Fibroblast of skin of back (primary cell): ENCODE measurements at regions not wholly inside any gene's neighbourhood (a gene's known extent, or its start where the extent isn't known, plus 50 kb on each side); places are given as distances from the start of the nearest gene placed in this dataset.
A peak's percentile ranks its signal among the peaks of the same experiment; 100 is the strongest.

Source experiments
- DNase-seq: peaks from one replicate; pipeline ENCODE4 v3.0.0-alpha.2; 2013

DNA sequence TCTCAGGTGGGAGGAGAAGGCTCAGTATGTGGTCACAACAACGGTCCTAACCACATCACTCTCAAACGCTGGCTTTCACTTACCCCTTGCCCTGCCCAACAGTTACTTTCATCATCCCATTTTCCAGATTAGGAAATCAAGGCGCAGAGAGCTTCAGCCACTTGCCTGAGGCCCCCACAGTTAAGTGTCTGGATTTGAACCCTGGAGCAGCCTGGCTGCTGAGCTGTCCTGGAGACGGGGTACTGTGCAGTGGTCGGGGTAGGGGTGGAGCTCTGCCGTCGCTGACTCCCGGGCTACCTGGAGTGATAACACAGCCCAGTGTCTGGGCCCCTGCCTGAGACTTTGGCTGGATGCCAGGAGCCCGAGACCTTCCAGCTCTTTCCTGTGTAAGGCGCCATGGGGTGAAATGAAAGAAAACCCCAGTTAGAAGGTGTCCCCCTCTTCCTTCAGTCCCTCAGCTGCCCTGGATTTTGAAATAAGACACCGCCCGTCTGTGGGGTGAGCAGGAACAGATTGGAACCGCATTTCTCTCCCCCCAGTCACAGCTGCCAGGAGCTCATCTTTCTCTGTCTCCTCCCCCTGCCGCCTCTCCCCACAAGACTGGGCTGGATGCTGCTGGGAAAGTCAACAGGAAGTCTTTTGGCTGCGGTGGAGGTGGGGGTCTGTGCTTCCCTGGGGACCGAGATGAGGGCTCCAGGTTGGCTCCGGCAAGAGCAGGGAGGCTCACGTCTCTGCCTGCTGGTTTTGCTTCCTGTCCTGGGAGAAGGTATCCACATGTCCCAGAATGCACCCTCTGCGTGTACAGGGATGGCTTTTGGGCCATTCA lies 280.2 kb downstream of the SEC14L1 start:
- peak; percentile 94 for DNase-seq

- DNase-seq = no peak
Observed at GRCh38 chr17:77421630-77421972, 280.8 kb downstream of the SEC14L1 start.

GRCh38 chr17:77422104-77422747 lies 281.5 kb downstream of the SEC14L1 start:
- DNase-seq = no peak

GRCh38 chr17:77422748-77423113 lies 282.0 kb downstream of the SEC14L1 start:
- DNase-seq = no peak

DNA sequence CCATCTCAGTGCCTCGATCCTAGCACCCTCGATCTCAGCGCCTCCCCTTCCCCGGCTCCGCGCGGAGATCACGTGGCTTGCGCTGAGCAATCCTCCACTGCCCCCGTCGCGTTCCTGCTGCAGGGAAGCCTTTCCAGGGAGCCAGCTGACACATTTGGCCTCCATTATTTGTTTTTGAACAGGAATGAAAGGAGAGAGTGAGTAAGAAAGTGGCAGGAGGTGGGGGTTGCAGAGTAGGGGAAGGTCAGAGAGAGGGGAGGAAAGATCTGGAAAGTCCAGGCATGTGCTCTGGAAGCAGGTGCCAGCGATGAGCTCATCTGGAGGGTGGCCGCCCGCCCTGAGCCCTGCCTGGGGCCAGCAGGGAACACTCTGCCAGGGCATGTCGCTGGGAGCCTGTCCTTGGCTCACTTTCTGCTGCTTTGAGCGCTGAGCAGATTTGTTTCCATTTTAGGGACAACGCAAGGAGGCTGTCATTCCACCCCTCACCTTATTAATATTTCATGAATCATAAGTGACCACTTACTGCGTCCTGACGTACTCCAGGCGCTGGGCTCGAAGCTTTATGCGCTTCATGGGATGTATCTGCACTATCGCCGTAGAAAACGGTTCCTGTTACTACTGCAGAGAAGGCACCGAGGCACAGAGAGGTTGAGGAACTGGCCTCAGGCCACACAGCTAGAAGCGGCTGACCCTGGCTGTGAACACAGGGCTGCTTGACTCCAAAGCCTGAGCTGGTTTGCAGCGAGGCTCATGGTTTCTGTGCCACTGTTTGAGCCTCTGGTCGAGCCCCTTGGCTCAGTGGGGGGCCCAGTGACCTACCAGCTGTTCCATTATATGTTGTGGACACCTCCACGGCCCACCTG lies 283.1 kb downstream of the SEC14L1 start:
- peak; percentile 97 for DNase-seq

DNA sequence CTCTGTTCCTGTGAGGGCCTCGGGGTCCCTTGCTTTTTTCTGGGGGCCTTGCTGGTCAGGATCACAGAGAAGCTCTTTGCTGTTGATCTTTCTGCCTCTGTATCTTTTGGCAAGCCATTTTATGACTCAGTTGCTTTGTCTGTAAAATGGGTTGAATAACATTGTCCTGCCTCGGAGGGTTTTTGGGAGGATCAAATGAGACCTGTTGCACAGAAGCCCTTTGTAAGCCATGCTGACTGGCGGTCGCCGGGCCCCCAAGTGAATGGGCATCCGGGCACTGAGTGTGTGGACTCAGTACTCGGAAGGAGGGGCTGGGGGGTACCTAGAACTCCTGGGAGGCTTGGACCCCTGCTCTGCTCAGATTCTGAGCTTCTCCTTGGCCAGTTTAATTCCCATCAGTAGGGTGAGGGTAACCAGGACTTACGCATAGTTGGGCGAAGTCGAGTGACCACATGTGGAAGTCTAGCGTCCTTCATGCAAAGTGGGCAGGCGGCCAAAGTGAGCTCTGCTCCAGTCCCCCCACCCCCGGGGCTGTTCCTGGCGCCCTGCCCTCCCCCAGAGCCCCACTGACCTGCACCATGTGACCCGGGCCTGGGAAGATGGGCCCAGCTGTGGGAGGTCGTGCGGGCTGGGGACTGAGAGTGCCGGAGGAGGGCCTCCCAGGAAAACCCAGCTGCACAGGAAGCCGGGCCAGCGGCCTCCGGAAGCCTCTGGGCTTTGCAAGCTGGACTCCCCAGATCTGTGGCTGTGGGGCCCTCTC lies 284.0 kb downstream of the SEC14L1 start:
- peak; percentile 82 for DNase-seq

GRCh38 chr17:77425348-77425747 lies 284.6 kb downstream of the SEC14L1 start:
- no peak for DNase-seq

- DNase-seq = peak; percentile 67
Observed at GRCh38 chr17:77425791-77426641, 285.2 kb downstream of the SEC14L1 start.

GRCh38 chr17:77426676-77427386 lies 286.1 kb downstream of the SEC14L1 start:
- DNase-seq = no peak

DNA sequence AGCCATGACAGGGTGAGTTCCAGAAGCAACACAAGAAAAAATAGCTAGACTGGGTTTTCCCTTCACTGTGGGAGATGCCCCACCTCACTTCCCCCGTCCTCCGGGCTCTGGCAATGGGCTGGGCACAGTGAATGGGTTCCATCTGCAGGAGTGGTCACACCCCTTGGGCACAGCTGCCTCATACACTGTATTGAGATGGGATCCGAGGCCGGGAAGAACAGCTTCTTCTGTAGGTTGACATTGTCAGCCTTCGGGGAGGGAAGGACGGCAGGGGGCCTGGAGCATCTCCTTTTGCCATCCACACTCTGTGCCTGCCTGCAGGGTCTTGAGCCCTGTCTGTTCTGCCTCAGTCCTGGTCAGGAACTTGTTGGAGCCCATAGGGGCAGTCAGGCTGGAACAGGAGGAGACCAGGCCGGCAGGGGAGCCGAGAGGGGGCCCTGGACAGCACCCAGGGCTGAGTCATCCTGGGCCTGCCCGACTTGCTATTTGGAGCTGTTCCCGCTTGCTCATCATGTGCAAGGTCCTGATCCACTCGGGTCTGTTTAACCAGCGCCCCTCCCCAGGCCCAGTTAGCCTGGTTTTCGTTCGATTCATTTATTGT lies 286.7 kb downstream of the SEC14L1 start:
- peak; percentile 80 for DNase-seq

GRCh38 chr17:77428020-77428748 lies 287.4 kb downstream of the SEC14L1 start:
- no peak for DNase-seq

DNA sequence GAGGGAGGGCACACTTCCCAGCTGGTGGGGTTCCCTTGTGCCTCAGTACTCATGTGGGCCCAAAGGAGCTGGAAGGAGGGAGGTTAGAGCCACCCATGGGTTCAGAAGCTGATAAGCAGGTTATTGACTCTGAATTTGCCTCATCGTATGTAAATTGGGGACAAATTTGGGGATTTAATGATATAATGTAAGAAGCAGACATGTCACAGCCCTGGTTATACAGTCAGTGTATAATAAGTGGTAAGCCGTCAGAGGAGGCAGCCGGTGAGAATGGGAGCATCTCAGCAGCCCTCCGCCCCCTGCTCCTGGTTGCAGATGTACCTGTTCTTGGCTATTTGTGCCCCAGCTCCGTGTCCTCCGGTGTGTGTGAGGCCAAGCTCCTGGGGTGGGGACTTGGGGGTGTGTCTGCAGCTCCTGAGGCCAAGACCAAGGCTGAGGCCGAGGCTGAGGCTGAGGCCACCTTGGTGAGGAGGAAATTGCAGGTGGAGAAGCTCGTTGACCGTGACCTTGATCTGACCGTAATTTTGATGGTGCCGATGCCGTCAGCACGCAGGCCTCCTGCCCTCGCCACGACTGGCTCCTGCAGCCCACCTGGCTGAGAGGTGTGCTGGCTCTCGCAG lies 288.1 kb downstream of the SEC14L1 start:
- DNase-seq = no peak

- DNase-seq = no peak
Observed at GRCh38 chr17:77429369-77429968, 288.7 kb downstream of the SEC14L1 start.

DNA sequence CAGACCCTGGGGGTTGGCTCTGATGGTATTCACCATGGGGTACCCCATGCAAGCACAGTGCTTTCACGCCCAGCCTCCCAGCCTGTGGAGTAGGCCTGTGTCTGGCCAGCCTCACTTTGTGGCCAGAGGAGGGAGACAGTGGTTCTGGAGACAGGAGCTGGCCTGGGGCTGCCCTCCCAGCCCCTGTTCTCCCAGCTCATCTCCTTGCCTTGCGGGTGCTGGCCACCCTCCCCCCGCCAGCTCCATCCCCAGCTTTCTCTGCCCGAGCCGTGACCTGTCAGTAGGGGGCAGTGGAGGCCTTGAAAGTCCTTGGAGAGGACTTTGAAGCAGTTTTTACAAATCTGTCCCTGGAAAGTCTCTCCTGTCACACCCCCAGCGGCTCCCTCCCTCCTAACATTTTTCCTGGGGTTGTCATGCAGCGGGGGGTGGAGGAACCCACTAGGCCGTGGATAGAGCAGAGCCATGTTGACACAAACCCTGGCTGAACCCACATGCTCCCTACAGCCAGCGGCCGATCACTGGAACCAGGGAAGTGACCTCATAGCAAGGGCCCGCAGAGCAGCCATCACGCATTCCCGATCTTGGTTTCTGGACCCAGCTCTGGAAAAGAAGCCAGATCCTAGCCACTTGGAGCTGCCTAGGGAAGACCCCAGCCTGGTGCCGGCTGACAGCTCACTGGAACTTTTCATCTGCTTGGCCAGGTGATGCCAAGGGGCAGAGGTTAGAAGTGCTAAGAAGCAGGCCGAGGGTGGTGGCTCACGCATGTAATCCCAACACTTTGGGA lies 289.4 kb downstream of the SEC14L1 start:
- peak; percentile 100 for DNase-seq

DNA sequence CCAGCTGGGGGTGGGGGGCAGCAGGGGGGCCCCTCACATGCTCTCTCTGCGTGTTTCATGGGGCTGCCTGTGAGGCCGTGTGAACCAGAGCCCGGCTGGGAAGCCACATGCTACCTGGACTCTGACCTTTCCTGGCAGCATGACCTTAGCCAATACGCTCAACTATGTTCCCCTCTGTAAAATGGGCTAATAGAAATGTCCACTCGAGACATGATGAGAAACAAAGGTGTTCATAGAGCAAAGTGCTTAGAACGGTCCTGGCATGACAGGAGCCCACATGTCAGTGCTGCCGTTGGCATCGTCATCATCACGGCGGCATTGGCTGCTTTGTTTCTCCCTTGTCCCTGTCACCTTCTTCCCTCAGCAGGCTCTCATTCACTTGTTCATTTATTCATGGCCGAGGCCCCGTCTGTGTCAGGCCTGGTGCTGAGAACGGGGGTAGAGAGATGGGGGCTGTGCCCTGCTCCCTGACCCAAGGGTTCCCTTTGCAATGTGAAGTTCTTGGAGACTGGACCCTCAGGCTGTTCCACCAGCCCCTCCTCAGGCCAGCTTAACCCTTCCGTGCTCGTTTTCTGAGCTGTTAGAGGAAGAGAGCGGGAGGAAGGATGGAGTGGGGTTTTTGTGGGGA lies 291.4 kb downstream of the SEC14L1 start:
- DNase-seq = no peak

DNA sequence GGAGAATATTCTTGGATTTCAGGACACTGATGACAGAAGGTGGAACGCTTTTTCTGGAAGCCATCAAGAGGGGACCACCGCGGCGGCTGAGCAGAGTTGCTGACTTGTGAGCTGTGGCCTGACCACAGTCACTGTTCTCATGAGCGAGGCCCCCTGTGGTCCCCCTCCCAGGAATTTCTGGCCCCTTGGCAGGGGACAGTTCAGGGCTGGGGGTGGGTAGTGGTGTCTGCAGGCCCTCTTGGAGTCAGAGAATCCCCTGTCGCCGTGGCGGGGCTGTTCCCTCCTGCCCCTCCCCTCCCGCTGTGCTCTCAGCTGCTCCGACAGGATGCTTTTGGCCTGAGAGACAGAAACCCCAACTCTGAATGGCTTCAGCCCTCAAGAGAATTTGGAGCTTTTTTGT lies 292.0 kb downstream of the SEC14L1 start:
- DNase-seq = peak; percentile 53

DNA sequence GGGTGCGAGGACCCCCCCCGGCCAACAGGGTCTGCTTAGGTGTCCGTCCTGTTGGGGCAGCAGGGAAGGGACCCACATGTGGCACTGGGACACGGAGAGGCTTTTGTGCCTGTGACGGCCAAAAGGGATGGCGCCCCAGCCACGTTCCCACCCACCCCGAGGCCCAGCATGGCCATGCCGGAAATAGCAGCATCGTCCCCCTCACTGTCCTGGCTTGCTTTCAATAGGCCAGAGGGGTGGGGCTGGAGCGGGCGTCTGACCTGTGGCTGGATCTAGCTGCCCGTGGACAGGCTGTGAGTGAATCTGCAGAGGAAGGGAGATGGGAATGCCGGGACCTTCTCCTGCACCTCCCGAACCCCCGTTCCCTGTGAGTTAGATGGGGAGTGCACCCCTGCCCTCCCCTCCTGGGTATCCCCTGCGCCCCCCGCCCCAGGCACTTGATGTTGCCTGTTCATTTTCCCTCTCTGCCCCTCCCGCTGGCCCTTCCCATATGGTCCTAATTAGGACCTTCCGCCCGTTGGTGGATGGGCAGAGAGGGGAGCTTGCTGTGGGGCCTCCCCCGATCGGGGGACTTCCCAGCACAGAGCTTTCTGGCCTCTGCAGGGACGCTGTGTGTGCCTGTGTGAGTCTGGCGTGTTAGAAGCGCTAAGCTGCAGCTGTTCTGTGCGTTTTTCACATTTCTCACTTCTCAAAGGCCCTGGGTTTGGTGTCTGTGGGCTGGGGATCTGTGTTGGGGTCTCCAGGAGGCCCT lies 292.8 kb downstream of the SEC14L1 start:
- peak; percentile 86 for DNase-seq
